ENCODE measurements at regions not wholly inside any gene's neighbourhood (a gene's known extent, or its start where the extent isn't known, plus 50 kb on each side); places are given as distances from the start of the nearest gene placed in this dataset.
"Not testable (repeated sequence)": the region's sequence is repeated elsewhere in the genome, so short reads cannot be mapped to it uniquely, and the experiment has no call there.

DNA sequence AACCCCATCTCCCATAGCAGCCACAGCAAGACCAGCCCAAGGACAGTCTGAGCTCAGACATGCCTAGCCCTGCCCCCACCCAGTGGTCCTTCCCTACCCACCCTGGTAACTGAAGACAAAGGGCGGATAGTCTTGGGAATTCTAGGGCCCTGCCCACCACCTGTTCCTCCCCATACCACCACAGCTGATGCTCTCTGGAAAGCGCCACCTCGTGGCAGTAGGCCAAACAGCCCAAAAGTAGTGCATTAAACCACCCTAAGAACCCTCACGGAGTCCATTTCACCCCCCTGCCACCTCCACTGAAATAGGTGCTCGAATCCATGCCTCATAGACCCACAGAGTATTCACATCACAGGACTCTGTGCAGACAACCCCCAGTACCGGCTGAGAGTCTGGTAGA is 1021.4 kb downstream of the CDH8 start:
- DNase-seq (ENCODE audit: extremely low read depth in 1 of 2, low read depth in 1 of 2), result no peak

- DNase-seq (ENCODE audit: extremely low read depth in 1 of 2, low read depth in 1 of 2), result no peak
These were observed 1028.5 kb downstream of the CDH8 start for GRCh38 chr16:61007694-61008093.

GRCh38 chr16:61005952-61006351 is 1030.3 kb downstream of the CDH8 start:
- DNase-seq (ENCODE audit: extremely low read depth in 1 of 2, low read depth in 1 of 2), result no peak

DNA sequence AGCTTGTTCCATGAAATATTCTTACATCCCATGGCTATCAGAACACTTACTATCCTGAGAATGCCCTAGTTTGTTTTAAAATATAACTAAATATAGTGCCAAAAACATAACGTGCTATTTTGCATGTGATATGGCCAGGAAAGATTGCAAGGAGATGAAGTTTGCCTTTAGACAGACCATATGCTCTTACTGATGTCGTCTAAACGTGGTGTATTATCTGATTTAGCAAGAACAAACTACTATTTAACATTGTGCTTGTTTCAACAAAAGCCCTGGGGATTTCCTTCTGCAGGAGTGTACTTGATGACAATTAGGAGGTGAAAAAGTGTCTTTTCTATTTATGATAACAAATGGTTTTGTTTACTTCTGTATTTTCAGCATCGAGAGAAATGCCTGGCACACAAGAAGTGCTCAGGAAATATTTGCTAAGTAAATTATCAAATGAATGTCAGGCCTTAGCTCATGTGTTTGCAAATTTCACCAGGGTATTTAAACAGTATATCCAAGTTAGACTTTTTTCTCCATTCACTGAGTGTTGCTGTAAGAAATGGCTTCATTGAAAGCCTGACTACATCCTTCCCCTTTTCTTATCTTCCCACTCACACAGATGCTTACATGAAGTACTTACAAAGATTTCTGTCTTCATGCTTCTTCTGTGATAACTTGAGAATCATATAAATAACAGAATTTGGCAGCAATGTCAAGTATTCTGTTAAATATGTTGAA is 1033.6 kb downstream of the CDH8 start:
- no peak for DNase-seq (ENCODE audit: extremely low read depth in 1 of 2, low read depth in 1 of 2)

- no peak for DNase-seq (ENCODE audit: extremely low read depth in 1 of 2, low read depth in 1 of 2)
These were observed 1044.4 kb downstream of the CDH8 start for GRCh38 chr16:60991886-60992285.

DNA sequence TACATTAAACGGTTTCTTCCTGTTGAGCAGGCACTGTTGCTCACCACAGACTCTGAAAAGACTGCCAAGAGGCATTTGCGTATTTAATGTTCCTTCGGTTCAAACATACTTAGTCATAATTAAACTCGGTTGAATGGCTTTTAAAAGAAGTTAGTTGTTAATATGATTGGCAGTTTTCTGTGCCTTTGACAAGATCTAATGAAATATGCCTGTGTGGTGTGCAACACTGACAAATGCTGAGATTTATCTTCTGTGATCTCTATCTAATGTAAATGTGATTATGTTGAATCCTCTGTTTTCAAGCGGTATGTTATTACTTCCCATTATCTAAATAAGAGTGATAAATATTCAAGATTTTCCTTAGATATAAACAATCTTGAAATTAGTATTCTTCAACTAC is 1046.6 kb downstream of the CDH8 start:
- no peak for DNase-seq (ENCODE audit: extremely low read depth in 1 of 2, low read depth in 1 of 2)

GRCh38 chr16:60979119-60979518 is 1057.1 kb downstream of the CDH8 start:
- DNase-seq (ENCODE audit: extremely low read depth in 1 of 2, low read depth in 1 of 2), result no peak

DNA sequence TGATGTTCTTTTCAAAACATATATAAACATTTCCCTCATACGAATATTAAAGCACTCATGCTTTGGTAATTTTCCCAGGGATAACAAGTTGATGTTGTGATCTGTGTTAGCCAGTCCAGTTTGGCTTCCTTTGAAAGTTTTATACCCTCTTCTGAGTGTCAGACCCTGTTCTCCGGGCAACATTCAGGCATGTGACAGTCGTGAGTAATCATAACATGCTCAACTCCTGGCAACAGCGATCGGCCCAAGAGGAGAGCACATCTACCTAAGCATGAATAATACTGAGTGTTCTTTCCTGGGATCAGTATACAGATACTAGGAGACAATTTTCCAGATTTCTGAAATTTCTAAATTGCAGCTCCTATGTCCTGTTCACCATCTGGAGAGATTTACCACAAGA is 1086.4 kb downstream of the CDH8 start:
- DNase-seq (ENCODE audit: extremely low read depth in 1 of 2, low read depth in 1 of 2), result no peak

GRCh38 chr16:60945225-60945624 is 1091.0 kb downstream of the CDH8 start:
- DNase-seq (ENCODE audit: extremely low read depth in 1 of 2, low read depth in 1 of 2), result no peak

- DNase-seq (ENCODE audit: extremely low read depth in 1 of 2, low read depth in 1 of 2), result not testable (repeated sequence)
These were observed 1100.0 kb downstream of the CDH8 start for GRCh38 chr16:60936189-60936588.

DNA sequence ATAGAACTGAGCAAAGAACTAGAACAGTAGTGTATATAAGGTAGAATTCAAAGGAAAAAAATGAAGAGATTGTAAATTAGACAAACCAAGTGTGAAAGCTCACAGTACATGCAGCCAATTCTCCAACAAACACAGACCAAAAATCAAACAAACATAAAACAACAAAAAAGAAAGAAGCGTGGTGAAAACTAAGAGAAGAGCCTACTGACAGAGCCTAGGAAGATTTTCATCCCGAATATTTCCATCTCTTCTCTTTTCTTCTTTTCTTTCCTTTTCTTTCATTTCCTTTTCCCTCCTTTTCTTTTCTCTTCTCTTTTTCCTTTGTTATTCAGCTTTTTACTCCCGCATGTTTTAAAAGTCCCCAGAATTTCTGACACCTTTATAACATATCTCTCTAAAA is 1103.6 kb downstream of the CDH8 start:
- no peak for DNase-seq (ENCODE audit: extremely low read depth in 1 of 2, low read depth in 1 of 2)

DNA sequence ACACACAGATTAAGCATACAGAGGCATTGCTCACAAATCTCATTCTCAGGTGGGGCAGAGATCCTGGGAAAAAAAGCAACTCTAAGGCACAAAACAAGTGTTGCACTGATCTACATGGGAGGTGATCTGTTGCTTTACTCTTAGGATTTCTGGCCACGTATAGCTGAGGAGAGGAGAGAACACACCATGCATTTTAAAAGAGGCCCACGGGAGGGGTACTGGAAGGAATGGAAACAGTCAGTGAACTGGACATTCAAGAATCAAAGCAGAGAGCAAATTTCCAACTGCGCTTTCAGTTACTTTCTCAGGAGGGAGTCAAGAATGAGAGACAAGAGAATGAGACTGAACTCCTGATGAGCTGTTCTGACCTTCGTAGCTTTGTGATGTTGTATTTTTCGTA is 1105.9 kb downstream of the CDH8 start:
- no peak for DNase-seq (ENCODE audit: extremely low read depth in 1 of 2, low read depth in 1 of 2)

- DNase-seq (ENCODE audit: extremely low read depth in 1 of 2, low read depth in 1 of 2), result no peak
These were observed 1113.3 kb downstream of the CDH8 start for GRCh38 chr16:60922920-60923319.

DNA sequence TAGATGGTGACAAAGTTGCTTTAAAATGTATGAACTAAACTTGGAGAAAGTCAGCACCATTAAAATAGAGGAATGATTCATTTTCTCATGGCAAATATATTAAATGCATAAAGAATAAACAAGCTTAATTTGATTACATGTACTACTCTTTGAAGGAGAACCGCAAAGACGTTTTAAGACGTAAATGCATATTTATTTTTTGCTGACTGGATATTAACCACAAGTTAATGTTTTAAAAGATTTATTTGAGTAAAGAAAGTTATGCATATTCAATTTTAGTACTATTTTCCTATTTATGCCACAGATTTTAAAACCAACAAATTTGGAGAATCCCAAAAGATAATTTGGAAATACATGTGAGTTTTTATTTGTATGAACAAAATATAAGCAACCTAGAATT is 1121.9 kb downstream of the CDH8 start:
- no peak for DNase-seq (ENCODE audit: extremely low read depth in 1 of 2, low read depth in 1 of 2)

DNA sequence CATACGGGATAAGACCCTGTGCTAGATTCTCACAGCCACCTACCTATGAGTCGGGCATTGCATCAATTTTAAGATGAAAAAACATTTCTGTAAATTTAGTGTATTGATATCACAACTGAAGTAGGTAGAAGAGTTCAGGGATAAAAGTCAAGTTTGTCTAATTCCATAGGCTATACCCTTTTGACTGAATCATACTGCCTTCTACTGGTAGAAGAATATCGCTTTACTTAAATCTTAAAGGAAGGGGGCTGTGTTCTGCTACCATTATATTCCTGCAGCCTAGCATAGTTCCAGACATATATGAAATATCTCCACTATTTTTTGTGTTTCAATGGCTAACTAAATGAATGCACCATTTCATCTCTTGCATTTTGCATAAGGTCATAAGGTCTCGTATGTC is 1128.6 kb downstream of the CDH8 start:
- no peak for DNase-seq (ENCODE audit: extremely low read depth in 1 of 2, low read depth in 1 of 2)

- DNase-seq (ENCODE audit: extremely low read depth in 1 of 2, low read depth in 1 of 2), result no peak
These were observed 1130.4 kb downstream of the CDH8 start for GRCh38 chr16:60905811-60906210.

GRCh38 chr16:60902114-60902513 is 1134.1 kb downstream of the CDH8 start:
- no peak for DNase-seq (ENCODE audit: extremely low read depth in 1 of 2, low read depth in 1 of 2)

GRCh38 chr16:60882816-60883215 is 1153.4 kb downstream of the CDH8 start:
- DNase-seq (ENCODE audit: extremely low read depth in 1 of 2, low read depth in 1 of 2), result no peak

GRCh38 chr16:60852635-60853034 is 1183.6 kb downstream of the CDH8 start:
- no peak for DNase-seq (ENCODE audit: extremely low read depth in 1 of 2, low read depth in 1 of 2)

- DNase-seq (ENCODE audit: extremely low read depth in 1 of 2, low read depth in 1 of 2), result no peak
These were observed 1214.6 kb downstream of the CDH8 start for GRCh38 chr16:60821661-60822060.

GRCh38 chr16:60820361-60820760 is 1215.9 kb downstream of the CDH8 start:
- no peak for DNase-seq (ENCODE audit: extremely low read depth in 1 of 2, low read depth in 1 of 2)

DNA sequence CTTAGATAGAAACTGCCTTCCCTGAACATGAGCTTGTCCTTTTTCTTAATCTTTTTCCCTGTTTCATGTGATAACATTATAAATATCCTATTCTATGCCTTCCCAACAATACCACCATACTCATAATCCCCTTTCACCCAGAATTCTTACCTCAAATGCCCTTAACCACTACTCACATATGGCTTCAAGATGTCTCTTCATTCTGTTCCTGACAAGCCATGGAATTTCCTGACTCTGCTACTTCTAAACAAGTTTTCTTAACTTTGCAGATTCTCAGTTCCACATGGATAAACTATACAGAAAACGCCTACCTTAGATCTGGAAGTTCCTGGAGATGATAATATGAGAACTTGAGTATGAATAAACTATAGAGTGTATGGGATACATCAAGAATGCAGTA is 1217.8 kb downstream of the CDH8 start:
- DNase-seq (ENCODE audit: extremely low read depth in 1 of 2, low read depth in 1 of 2), result no peak

DNA sequence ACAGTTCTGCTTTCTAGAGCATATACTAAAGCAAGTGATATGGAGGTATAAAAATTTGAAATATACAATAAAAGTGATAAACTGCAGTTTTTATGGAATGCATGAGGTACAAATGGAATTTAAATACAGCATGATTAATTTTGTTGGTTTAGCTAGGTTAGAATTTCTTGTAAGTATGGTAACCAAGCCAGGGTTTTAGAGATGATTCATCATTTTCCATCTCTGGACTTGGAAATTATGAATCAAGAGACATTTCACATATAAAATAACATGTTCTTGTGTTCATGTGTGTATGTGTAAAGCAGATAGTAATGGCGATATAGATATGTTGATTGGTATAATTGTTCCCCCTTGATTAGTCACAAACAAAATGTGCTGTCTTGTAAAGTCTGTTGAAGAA is 1219.8 kb downstream of the CDH8 start:
- no peak for DNase-seq (ENCODE audit: extremely low read depth in 1 of 2, low read depth in 1 of 2)
